ENCODE measurements at regions not wholly inside any gene's neighbourhood (a gene's known extent, or its start where the extent isn't known, plus 50 kb on each side); places are given as distances from the start of the nearest gene placed in this dataset.
"Not testable (repeated sequence)": the region's sequence is repeated elsewhere in the genome, so short reads cannot be mapped to it uniquely, and the experiment has no call there.

- no peak for DNase-seq (ENCODE audit: low read depth)
Measured at GRCh38 chr6:22147921-22148776, 148.7 kb downstream of the PRL start.

- DNase-seq (ENCODE audit: low read depth): no peak
Measured at GRCh38 chr6:22149096-22149495, 147.7 kb downstream of the PRL start.

DNA sequence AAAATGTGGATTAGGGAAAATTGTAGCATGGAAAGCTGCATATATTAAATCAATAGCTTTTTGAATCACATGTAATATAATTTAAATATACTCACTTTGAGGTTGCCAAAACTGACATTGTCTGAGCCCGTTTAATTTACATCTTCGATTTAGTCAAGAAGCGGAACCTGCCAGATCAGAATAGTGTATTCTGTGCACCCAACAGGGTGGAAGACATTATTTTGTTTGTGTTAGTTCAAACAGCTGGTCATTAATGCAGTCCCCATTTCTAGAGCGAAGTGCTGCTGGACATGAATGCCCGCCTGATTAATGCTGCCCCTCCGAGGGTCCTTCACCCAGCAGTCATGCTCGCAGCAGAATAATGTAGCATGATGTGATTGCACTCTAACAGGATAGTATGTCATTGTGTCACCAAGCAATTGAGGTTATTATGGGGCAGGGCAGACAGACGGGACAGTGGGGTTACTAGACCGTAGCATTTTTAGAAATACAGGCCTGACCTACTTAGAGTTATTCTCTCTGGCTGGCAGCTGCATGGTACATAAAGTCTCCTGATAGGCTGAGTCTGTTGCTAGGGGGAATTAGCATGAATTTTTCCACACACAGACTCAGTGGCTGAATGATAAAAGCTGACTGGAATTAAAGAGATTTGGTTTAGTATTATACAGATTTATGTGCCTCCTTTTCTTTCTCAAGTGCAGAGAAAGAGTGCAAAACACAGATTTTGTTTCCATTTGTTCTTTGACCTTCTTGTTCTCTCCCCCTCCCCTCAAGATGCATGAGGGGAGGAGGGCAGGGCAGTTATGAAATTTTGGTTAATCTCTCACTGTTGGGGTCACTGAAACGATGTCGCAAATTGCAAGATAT is 147.1 kb downstream of the PRL start:
- DNase-seq (ENCODE audit: low read depth): no peak

DNA sequence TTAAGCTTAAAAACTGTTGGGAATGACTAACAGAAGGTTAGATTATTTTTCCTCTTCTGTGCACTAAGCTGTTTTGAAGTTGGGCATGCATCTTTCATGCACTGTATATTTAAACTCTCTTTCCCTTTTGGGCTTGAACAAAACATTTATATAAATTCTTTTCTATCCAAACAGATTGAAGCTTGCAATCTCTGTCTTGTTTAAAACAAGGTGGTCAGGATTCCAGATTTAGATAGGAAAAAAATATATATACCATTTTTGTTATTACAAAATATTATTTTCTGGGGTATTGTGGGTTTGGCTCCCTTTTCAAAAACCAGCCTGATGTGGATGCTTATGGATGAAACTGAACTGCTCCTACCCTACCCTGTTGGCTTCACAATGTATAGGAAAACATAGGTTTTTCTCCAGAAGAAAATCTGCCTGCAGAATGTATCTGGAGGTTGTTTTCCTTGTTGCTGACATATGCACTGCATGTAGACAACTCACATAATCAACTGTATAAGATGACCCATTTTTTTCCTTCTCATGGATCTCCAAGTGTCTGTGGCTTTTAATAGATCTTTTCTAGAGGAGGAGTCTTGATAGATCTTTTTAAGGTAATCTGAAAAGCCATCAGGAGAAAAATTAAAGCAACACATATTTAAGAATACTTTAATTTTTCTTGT is 146.3 kb downstream of the PRL start:
- DNase-seq (ENCODE audit: low read depth): no peak

DNA sequence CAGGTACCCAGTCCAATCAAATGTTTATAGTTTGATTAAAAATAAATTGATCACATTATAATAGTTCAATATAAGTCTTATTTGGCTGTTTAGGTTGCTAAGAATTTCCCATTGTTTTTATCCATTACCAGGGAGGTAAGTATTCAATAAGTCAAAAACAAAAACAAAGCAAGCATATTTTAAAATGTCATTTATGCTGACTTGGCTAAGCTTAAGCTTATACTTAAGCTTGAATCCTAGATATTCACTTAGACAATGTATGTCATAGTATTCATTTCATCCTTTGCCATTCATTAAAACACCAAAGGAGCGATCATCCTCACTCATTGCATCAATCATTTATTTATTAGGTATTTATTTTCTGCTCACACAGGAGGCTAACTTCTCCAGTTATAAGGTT is 144.9 kb downstream of the PRL start:
- no peak for DNase-seq (ENCODE audit: low read depth)

DNA sequence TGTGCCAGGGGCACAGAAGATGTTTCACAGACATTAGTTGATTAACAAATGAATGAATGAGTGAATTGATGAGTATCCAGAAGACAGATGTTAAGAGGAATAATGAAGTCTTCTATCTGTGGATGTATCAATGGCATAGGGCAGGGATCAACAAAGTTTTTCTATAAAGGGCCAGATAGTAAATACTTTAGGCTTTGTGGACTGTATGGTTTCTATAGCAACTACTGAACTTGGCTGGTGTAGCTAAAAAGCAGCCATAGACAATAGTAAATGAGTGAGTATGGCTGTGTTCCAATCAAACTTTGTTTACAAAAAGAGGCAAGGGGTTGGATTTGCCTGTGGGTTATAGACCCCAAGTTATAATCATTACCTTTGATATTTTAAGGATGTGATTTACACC is 144.0 kb downstream of the PRL start:
- DNase-seq (ENCODE audit: low read depth): no peak

GRCh38 chr6:22153384-22154158 is 143.3 kb downstream of the PRL start:
- DNase-seq (ENCODE audit: low read depth): no peak

DNA sequence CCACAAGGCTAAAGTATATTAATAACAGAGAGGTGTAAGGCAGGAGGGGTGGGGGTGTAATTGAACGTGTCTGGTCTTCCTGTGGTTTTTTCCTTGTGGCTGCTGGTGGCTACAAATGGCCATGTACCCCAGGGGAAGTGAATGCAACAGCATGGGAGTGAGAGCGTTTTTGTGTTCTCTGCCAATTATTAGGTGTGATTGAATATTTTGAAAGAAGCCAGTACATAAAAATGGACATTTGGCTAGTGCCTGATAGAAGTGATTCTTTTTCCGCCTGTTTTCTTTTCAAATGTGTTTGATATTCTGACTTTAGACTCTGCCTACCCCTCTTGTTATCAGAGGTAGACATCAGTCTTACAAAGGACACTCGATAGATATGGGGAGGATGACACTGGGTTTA is 141.3 kb downstream of the PRL start:
- no peak for DNase-seq (ENCODE audit: low read depth)

GRCh38 chr6:22157233-22157632 is 139.6 kb downstream of the PRL start:
- DNase-seq (ENCODE audit: low read depth): no peak

GRCh38 chr6:22164236-22164635 is 132.6 kb downstream of the PRL start:
- DNase-seq (ENCODE audit: low read depth): no peak

DNA sequence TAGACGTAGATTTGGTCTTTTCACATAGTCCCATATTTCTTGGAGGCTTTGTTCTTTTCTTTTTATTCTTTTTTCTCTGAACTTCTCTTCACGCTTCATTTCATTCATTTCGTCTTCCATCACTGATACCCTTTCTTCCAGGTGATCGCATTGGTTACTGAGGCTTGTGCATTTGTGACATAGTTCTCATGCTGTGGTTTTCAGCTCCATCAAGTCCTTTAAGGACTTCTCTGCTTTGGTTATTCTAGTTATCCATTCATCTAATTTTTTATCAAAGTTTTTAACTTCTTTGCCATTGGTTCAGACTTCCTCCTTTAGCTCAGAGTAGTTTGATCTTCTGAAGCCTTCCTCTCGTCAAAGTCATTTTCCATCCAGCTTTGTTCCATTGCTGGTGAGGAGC is 125.8 kb downstream of the PRL start:
- not testable (repeated sequence) for DNase-seq (ENCODE audit: low read depth)

GRCh38 chr6:22171885-22172284 is 125.0 kb downstream of the PRL start:
- DNase-seq (ENCODE audit: low read depth): not testable (repeated sequence)

DNA sequence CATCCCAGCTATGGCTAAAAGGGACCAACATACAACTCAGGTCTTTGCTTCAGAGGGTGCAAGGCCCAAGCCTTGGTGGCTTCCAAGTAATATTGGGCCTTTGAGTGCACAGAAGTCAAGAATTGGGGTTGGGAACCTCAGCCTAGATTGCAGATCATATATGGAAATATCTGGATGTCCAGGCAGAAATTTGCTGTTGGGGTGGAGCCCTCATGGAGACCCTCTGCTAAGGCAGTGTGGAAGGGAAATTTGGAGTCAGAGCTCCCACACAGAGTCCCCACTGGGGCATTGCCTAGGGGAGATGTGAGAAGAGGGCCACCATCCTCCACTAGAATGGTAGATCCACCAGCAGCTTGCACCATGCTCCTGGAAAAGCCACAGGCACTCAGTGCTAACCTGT is 123.5 kb downstream of the PRL start:
- DNase-seq (ENCODE audit: low read depth): no peak

DNA sequence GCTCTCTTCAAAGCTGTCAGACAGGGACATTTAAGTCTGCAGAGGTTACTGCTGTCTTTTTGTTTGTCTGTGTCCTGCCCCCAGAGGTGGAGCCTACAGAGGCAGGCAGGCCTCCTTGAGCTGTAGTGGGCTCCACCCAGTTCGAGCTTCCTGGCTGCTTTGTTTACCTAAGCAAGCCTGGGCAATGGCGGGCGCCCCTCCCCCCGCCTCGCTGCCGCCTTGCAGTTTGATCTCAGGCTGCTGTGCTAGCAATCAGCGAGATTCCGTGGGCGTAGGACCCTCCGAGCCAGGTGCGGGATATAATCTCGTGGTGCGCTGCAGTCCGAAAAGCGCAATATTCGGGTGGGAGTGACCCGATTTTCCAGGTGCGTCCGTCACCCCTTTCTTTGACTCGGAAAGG is 116.6 kb downstream of the PRL start:
- not testable (repeated sequence) for DNase-seq (ENCODE audit: low read depth)

DNA sequence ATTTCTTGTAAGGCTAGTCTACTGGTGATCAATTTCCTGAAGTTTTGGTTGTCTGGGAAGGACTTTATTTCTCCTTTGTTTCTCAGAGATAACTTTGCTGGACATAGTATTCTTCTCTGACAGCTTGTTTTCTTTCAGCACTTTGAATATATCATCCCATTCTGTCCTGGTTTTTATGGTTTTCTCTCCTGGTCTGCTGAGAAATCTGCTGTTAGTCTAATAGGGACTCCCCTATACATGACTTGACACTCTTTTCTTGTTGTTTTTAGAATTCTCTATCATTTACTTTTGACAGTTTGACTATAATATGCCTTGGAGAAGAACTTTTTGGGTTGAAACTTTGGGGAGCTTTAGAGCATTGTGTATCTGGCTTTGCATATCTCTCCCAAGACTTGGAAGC is 112.5 kb downstream of the PRL start:
- no peak for DNase-seq (ENCODE audit: low read depth)

GRCh38 chr6:22189946-22190345 is 106.9 kb downstream of the PRL start:
- no peak for DNase-seq (ENCODE audit: low read depth)

DNA sequence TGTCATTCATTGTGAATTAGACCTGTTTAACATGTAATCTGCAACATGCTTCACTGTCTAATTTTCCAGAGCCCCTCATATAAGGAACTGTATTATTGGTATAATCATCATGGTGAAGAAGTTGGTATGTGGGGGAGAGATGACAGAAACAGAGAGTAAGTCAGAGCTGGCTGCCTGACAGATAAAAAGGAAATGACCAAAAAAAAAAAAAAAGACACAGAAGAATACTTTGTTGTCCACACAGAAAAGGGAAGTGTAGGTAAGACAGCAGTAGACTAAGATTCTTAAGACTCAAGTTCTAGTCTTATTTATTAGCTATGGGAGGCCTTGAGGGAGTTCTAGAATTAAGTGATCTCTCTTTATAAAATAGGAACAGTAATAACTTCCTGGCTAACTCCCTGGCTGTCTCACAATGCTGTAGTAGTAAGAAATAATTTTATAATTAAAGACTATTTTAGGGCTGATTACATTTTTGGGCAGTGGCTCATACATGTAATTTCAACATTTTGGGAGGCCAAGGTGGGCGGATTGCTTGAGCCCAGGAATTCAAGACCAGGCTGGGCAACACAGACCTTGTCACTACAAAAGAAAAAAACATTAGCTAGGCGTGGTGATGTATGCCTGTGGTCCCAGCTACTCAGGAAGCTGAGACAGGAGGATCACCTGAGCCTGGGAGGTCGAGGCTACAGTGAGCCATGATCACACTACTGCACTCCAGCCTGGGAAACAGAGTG is 102.5 kb downstream of the PRL start:
- DNase-seq (ENCODE audit: low read depth): no peak

GRCh38 chr6:22199771-22200170 is 97.1 kb downstream of the PRL start:
- no peak for DNase-seq (ENCODE audit: low read depth)

DNA sequence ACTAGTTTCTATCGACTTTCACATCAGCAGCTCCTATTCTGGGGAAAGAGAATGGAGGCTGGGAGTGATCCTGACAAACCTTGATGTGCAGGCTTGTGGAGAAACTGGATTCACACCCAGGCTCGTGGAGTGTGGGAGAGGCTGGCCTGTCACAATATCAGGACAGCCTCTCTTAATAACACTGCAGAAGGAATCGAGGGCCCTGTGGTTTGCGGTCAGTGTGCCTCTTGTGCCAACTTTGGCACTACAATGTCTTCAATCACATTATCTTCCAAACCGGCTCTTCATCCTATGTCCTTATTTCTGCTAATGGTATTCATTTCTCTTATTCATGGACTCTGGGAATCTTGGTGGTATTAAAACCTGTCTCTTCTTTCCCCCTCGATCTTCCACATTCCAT is 92.7 kb downstream of the PRL start:
- DNase-seq (ENCODE audit: low read depth): no peak

DNA sequence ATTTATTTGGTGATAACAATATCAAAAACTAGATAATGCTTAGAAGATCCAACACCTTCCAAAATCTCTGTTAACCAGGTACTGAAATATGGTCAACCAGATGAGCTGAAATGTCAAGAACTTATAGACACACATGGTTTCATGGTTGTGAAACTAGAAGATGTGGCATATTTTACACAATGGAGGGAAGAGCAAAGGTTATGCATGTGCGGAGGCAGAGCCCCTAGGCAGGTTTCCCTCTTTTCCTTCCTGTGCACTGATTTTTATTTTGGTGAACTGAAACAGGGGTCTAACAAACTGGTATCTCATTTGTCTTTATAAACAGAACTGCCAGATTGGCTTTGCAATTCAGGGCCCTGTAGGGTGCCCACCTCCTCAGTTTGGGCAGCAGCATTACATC is 91.6 kb downstream of the PRL start:
- DNase-seq (ENCODE audit: low read depth): no peak

GRCh38 chr6:22206106-22206505 is 90.7 kb downstream of the PRL start:
- DNase-seq (ENCODE audit: low read depth): no peak

Measured in stimulated activated CD8-positive, alpha-beta memory T cell treated with anti-CD3 and anti-CD28 coated beads, Interleukin-12 subunit alpha, Interleukin-12 subunit beta, amount 100 ng/mL, for 4 hours (primary cell).